ENCODE measurements at regions not wholly inside any gene's neighbourhood (a gene's known extent, or its start where the extent isn't known, plus 50 kb on each side); places are given as distances from the start of the nearest gene placed in this dataset.

- TF ChIP-seq POLR2A (IDR thresholded peaks at IDR 0.05), result no peak
- no peak for TF ChIP-seq CTCF (IDR thresholded peaks at IDR 0.05)
These were observed 392.1 kb upstream of the HS6ST1 start for GRCh38 chr2:128710729-128711128.

Measured in lower leg skin (tissue), 3 donors.